ENCODE measurements at regions not wholly inside any gene's neighbourhood (a gene's known extent, or its start where the extent isn't known, plus 50 kb on each side); places are given as distances from the start of the nearest gene placed in this dataset.

- TF ChIP-seq CTCF (IDR thresholded peaks at IDR 0.05; ENCODE audit: low read depth, low read length) (no peak), POLR2A (IDR thresholded peaks at IDR 0.05; ENCODE audit: extremely low read depth, insufficient read length) (no peak)
These were observed 290.5 kb upstream of the VEPH1 start for GRCh38 chr3:157793745-157794144.
